ENCODE measurements at regions not wholly inside any gene's neighbourhood (a gene's known extent, or its start where the extent isn't known, plus 50 kb on each side); places are given as distances from the start of the nearest gene placed in this dataset.

GRCh38 chr1:75067975-75068374, 66.2 kb upstream of the LHX8 start:
- no peak for TF ChIP-seq EZH2 (IDR thresholded peaks at IDR 0.05)
- no peak for TF ChIP-seq POLR2A (IDR thresholded peaks at IDR 0.05; ENCODE audit: borderline replicate concordance, extremely low read depth, insufficient read depth, insufficient read length)
- TF ChIP-seq CTCF (IDR thresholded peaks at IDR 0.05 in 2 of 3, conservative IDR thresholded peaks at IDR 0.05 in 1 of 3; ENCODE audit: borderline replicate concordance in 1 of 3, insufficient read depth in 1 of 3, low read depth in 2 of 3, low read length in 2 of 3): peak in 1 of 3 experiments; percentile 26; a peak in 2 of 6 replicates
- TF ChIP-seq POLR2AphosphoS5 (IDR thresholded peaks at IDR 0.05; ENCODE audit: low read depth, low read length): no peak
- no peak for TF ChIP-seq EGR1 (IDR thresholded peaks at IDR 0.05; ENCODE audit: low read depth)
- no peak for TF ChIP-seq CEBPB (IDR thresholded peaks at IDR 0.05; ENCODE audit: low read depth)
- no peak for TF ChIP-seq MAX (IDR thresholded peaks at IDR 0.05)
- no peak for TF ChIP-seq RAD21 (IDR thresholded peaks at IDR 0.05; ENCODE audit: low read depth)
- TF ChIP-seq FOSL1 (IDR thresholded peaks at IDR 0.05; ENCODE audit: low read depth): no peak
- no peak for TF ChIP-seq ATF3 (IDR thresholded peaks at IDR 0.05)
- no peak for TF ChIP-seq ZNF274 (IDR thresholded peaks at IDR 0.05; ENCODE audit: low read depth, low read length)
- TF ChIP-seq SIN3A (IDR thresholded peaks at IDR 0.05; ENCODE audit: low read depth): no peak

Measured in HCT116 (cell line).